ENCODE measurements at regions not wholly inside any gene's neighbourhood (a gene's known extent, or its start where the extent isn't known, plus 50 kb on each side); places are given as distances from the start of the nearest gene placed in this dataset.

GRCh38 chr20:4068708-4069107 lies 53.4 kb upstream of the RNF24 start:
- H3K4me1 ChIP-seq (ENCODE audit: control insufficient read depth, insufficient read depth, low read length) = peaks cover 13% of the 10 kb centered on the region
- no peak overlapping the region for H3K9ac ChIP-seq (ENCODE audit: low read depth, low read length)
- H3K4me3 ChIP-seq (ENCODE audit: low read depth, low read length) = no peak overlapping the region
- H3K27me3 ChIP-seq (ENCODE audit: control insufficient read depth, insufficient read depth, low read length) = no peaks in the 10 kb centered on the region
- H3K27ac ChIP-seq (ENCODE audit: low read depth, low read length) = no peak overlapping the region
- no peaks in the 10 kb centered on the region for H3K9me3 ChIP-seq (ENCODE audit: control insufficient read depth, insufficient read depth, low read length)
- no peaks in the 10 kb centered on the region for H3K36me3 ChIP-seq (ENCODE audit: control insufficient read depth, insufficient read depth, low read length)

- peaks cover 17% of the 10 kb centered on the region for H3K4me1 ChIP-seq (ENCODE audit: control insufficient read depth, insufficient read depth, low read length)
- no peak overlapping the region for H3K27ac ChIP-seq (ENCODE audit: low read depth, low read length)
- H3K4me3 ChIP-seq (ENCODE audit: low read depth, low read length) = no peak overlapping the region
- H3K27me3 ChIP-seq (ENCODE audit: control insufficient read depth, insufficient read depth, low read length) = no peaks in the 10 kb centered on the region
- no peaks in the 10 kb centered on the region for H3K36me3 ChIP-seq (ENCODE audit: control insufficient read depth, insufficient read depth, low read length)
- H3K9me3 ChIP-seq (ENCODE audit: control insufficient read depth, insufficient read depth, low read length) = no peaks in the 10 kb centered on the region
- no peak overlapping the region for H3K9ac ChIP-seq (ENCODE audit: low read depth, low read length)
Observed at GRCh38 chr20:4067600-4068261, 52.4 kb upstream of the RNF24 start.

GRCh38 chr20:4066551-4066950 lies 51.2 kb upstream of the RNF24 start:
- Histone ChIP-seq H3K27me3 (ENCODE audit: control insufficient read depth, insufficient read depth, low read length) (no peaks in the 10 kb centered on the region), H3K4me1 (ENCODE audit: control insufficient read depth, insufficient read depth, low read length) (peaks cover 17% of the 10 kb centered on the region), H3K27ac (ENCODE audit: low read depth, low read length) (no peak overlapping the region), H3K9ac (ENCODE audit: low read depth, low read length) (no peak overlapping the region), H3K4me3 (ENCODE audit: low read depth, low read length) (no peak overlapping the region), H3K9me3 (ENCODE audit: control insufficient read depth, insufficient read depth, low read length) (no peaks in the 10 kb centered on the region), H3K36me3 (ENCODE audit: control insufficient read depth, insufficient read depth, low read length) (no peaks in the 10 kb centered on the region)

- Histone ChIP-seq H3K9ac (ENCODE audit: low read depth, low read length) (no peak overlapping the region), H3K9me3 (ENCODE audit: control insufficient read depth, insufficient read depth, low read length) (no peaks in the 10 kb centered on the region), H3K27me3 (ENCODE audit: control insufficient read depth, insufficient read depth, low read length) (no peaks in the 10 kb centered on the region), H3K36me3 (ENCODE audit: control insufficient read depth, insufficient read depth, low read length) (no peaks in the 10 kb centered on the region), H3K4me1 (ENCODE audit: control insufficient read depth, insufficient read depth, low read length) (peaks cover 18% of the 10 kb centered on the region), H3K27ac (ENCODE audit: low read depth, low read length) (no peak overlapping the region), H3K4me3 (ENCODE audit: low read depth, low read length) (no peak overlapping the region)
Observed at GRCh38 chr20:4065391-4065844, 50.1 kb upstream of the RNF24 start.
